A549 (cell line): ENCODE measurements at regions not wholly inside any gene's neighbourhood (a gene's known extent, or its start where the extent isn't known, plus 50 kb on each side); places are given as distances from the start of the nearest gene placed in this dataset.

ENCODE experiments used
- ATAC-seq, 2 experiments: fragments of 200-7000 bp in 1 of 2; fragments of >200 bp in 1 of 2; cut with Nextera tagmentation in 1 of 2; cut with Tn5 transposase in 1 of 2; 3 replicates each; pipeline versions ENCODE4 v1.8.0 to v1.9.1; 2018 to 2020; ENCODE audit warnings: mild to moderate bottlenecking in 1 of 2, moderate library complexity in 1 of 2
- CTCF ChIA-PET: fragments of 300-600 bp; sonication (Branson Sonifier 250); formaldehyde crosslinking; extraction: SDS; loops from one replicate; lab custom pipeline; 2021; ENCODE audit warnings: antibody characterized with exemption, inconsistent platforms; lab: Yijun Ruan, JAX
- POLR2A ChIA-PET: fragments of 350-600 bp; formaldehyde crosslinking; extraction: SDS; loops from one replicate; lab custom pipeline; 2021; ENCODE audit warnings: antibody characterized with exemption, inconsistent platforms; lab: Yijun Ruan, JAX
- DNase-seq, 2 experiments: peaks; one replicate each; pipeline versions ENCODE4 v3.0.0 to v3.0.0-alpha.2; 2011 to 2016; ENCODE audit warnings: low read depth in 1 of 2, low spot score in 1 of 2
- FAIRE-seq: peaks from 2 replicates; lab custom pipeline; 2011; peaks lifted over from hg19 to GRCh38; lab: Jason Lieb, UNC
- H3K27ac ChIP-seq, 2 experiments: fragments of >200 bp; sonication (Bioruptor Twin); formaldehyde crosslinking; 3 replicates each; pipeline ENCODE4 v1.5.1; 2016 to 2017
- H3K4me1 ChIP-seq: fragments of >200 bp; sonication (Bioruptor Twin); formaldehyde crosslinking; 3 replicates; pipeline ENCODE4 v1.6.1; 2016
- H3K4me2 ChIP-seq: fragments of >200 bp; sonication (Bioruptor Twin); formaldehyde crosslinking; 3 replicates; pipeline ENCODE4 v1.6.1; 2016
- H3K4me3 ChIP-seq: fragments of >200 bp; sonication (Bioruptor Twin); formaldehyde crosslinking; 3 replicates; pipeline ENCODE4 v1.5.1; 2016
- H3K9me3 ChIP-seq: fragments of >200 bp; sonication (Bioruptor Twin); formaldehyde crosslinking; 3 replicates; pipeline ENCODE4 v1.6.1; 2016
- ATOH8 ChIP-seq: fragments of 250-450 bp; sonication (Bioruptor Pico); IDR thresholded peaks from 2 replicates; pipeline ENCODE4 v1.5.0; 2020; ENCODE audit warnings: low read depth, mild to moderate bottlenecking, moderate library complexity
- CBX2 ChIP-seq: fragments of 200-600 bp; sonication (generic); IDR thresholded peaks from 2 replicates; pipeline ENCODE4 v1.6.1; 2016; ENCODE audit warnings: low read depth, mild to moderate bottlenecking, borderline replicate concordance
- CEBPB ChIP-seq, 2 experiments: fragments of >200 bp in 1 of 2; sonication (Bioruptor Twin) in 1 of 2; formaldehyde crosslinking in 1 of 2; IDR thresholded peaks; 2 replicates each; pipeline ENCODE4 v1.6.1; 2012 to 2016
- EHF ChIP-seq: fragments of 250-450 bp; sonication (Bioruptor Pico); IDR thresholded peaks from 2 replicates; pipeline ENCODE4 v1.5.0; 2020; ENCODE audit warnings: mild to moderate bottlenecking
- ELK1 ChIP-seq: fragments of 150-350 bp; IDR thresholded peaks from 2 replicates; pipeline ENCODE4 v1.6.1; 2014; ENCODE audit warnings: low read depth, mild to moderate bottlenecking, low read length
- EP300 ChIP-seq, 2 experiments: fragments of >200 bp; sonication (Bioruptor Twin); formaldehyde crosslinking; IDR thresholded peaks; 2 replicates in 1 of 2; 3 replicates in 1 of 2; pipeline ENCODE4 v1.6.1; 2016 to 2017
- ESRRA ChIP-seq: fragments of 150-350 bp; IDR thresholded peaks from 2 replicates; pipeline ENCODE4 v1.6.1; 2014; ENCODE audit warnings: mild to moderate bottlenecking, low read length, borderline replicate concordance
- FOSB ChIP-seq: fragments of 250-450 bp; sonication (Bioruptor Pico); IDR thresholded peaks from 2 replicates; pipeline ENCODE4 v1.5.0; 2020; ENCODE audit warnings: mild to moderate bottlenecking, moderate library complexity
- FOXS1 ChIP-seq: fragments of 250-450 bp; sonication (Bioruptor Pico); IDR thresholded peaks from 2 replicates; pipeline ENCODE4 v1.5.0; 2020; ENCODE audit warnings: mild to moderate bottlenecking, moderate library complexity
- HEYL ChIP-seq: fragments of 250-450 bp; sonication (Bioruptor Pico); IDR thresholded peaks from 2 replicates; pipeline ENCODE4 v1.8.0; 2021; ENCODE audit warnings: mild to moderate bottlenecking, moderate library complexity
- KDM1A ChIP-seq: fragments of 200-600 bp; sonication (generic); IDR thresholded peaks from 2 replicates; pipeline ENCODE4 v1.6.1; 2016; ENCODE audit warnings: low read depth, mild to moderate bottlenecking
- MAFK ChIP-seq: fragments of 450-650 bp; IDR thresholded peaks from 2 replicates; pipeline ENCODE4 v1.6.1; 2014; ENCODE audit not compliant: partially characterized antibody
- MAX ChIP-seq: IDR thresholded peaks from 2 replicates; pipeline ENCODE4 v1.6.1; 2012
- MAZ ChIP-seq: fragments of 150-350 bp; IDR thresholded peaks from 2 replicates; pipeline ENCODE4 v1.6.1; 2014; ENCODE audit warnings: antibody characterized with exemption, low read depth, low read length, borderline replicate concordance
- MYC ChIP-seq: IDR thresholded peaks from 2 replicates; pipeline ENCODE4 v1.6.1; 2012; ENCODE audit warnings: mild to moderate bottlenecking, inconsistent platforms, low read length, improper control_type of control experiment, borderline replicate concordance
- NFE2L2 ChIP-seq: fragments of 150-350 bp; conservative IDR thresholded peaks from 2 replicates; pipeline ENCODE4 v1.6.1; 2014; ENCODE audit warnings: low read length
- PBX3 ChIP-seq: IDR thresholded peaks from 2 replicates; pipeline ENCODE4 v1.6.1; 2012
- RARB ChIP-seq: fragments of 250-450 bp; sonication (Bioruptor Pico); IDR thresholded peaks from 2 replicates; pipeline ENCODE4 v1.8.0; 2021; ENCODE audit warnings: mild to moderate bottlenecking, moderate library complexity
- RCOR1 ChIP-seq: fragments of 150-350 bp; IDR thresholded peaks from 2 replicates; pipeline ENCODE4 v1.6.1; 2014; ENCODE audit warnings: antibody characterized with exemption, low read length, low read depth
- SMC3 ChIP-seq: fragments of >200 bp; sonication (Bioruptor Twin); formaldehyde crosslinking; IDR thresholded peaks from 3 replicates; pipeline ENCODE4 v1.6.1; 2018; ENCODE audit warnings: inconsistent platforms
- ZC3H11A ChIP-seq: fragments of 450-650 bp; IDR thresholded peaks from 2 replicates; pipeline ENCODE4 v1.6.1; 2014; ENCODE audit warnings: antibody characterized with exemption, mild to moderate bottlenecking
- ZFP36 ChIP-seq: fragments of 450-650 bp; IDR thresholded peaks from 2 replicates; pipeline ENCODE4 v1.6.1; 2014; ENCODE audit warnings: borderline replicate concordance; ENCODE audit not compliant: partially characterized antibody
- ZNF302 ChIP-seq: fragments of 250-450 bp; sonication (Bioruptor Pico); IDR thresholded peaks from 2 replicates; pipeline ENCODE4 v1.9.0; 2021; ENCODE audit warnings: inconsistent platforms, mild to moderate bottlenecking, moderate library complexity
- WGBS: methylation state at CpG from one replicate; pipeline ENCODE4 v1.1.6; 2017; ENCODE audit errors: missing lambda C conversion rate; 5-methylcytosine and 5-hydroxymethylcytosine counted together
- TF ChIP-seq, protein P1 (sequence below): fragments of >200 bp; sonication (Bioruptor Twin); formaldehyde crosslinking; IDR thresholded peaks from 3 replicates; pipeline ENCODE4 v1.6.1; 2016
- TF ChIP-seq, protein P2 (sequence below): IDR thresholded peaks from 2 replicates; pipeline ENCODE4 v1.6.1; 2012; ENCODE audit warnings: low read depth, borderline replicate concordance
- TF ChIP-seq, protein P3 (sequence below): fragments of >200 bp; sonication (Bioruptor Twin); formaldehyde crosslinking; IDR thresholded peaks from 3 replicates; pipeline ENCODE4 v1.5.1; 2016

- TF ChIP-seq, protein P1, sequence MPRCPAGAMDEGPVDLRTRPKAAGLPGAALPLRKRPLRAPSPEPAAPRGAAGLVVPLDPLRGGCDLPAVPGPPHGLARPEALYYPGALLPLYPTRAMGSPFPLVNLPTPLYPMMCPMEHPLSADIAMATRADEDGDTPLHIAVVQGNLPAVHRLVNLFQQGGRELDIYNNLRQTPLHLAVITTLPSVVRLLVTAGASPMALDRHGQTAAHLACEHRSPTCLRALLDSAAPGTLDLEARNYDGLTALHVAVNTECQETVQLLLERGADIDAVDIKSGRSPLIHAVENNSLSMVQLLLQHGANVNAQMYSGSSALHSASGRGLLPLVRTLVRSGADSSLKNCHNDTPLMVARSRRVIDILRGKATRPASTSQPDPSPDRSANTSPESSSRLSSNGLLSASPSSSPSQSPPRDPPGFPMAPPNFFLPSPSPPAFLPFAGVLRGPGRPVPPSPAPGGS, result no peak
These were observed 125.7 kb upstream of the TMPRSS2 start (continued) for GRCh38 chr21:41633627-41634026.

GRCh38 chr21:41632748-41633475, 125.0 kb upstream of the TMPRSS2 start:
- H3K27ac ChIP-seq, result peak overlapping the region; percentile 85 to 94
- H3K4me1 ChIP-seq, result peaks cover 48% of the 10 kb centered on the region
- H3K4me2 ChIP-seq, result peak overlapping the region; percentile 70

GRCh38 chr21:41631564-41632461, 123.9 kb upstream of the TMPRSS2 start:
- H3K4me1 ChIP-seq, result peaks cover 48% of the 10 kb centered on the region
- H3K9me3 ChIP-seq, result peaks cover 8% of the 10 kb centered on the region
- ATAC-seq (peak; percentile 54 to 57), FAIRE-seq (no peak), DNase-seq (peak; percentile 39 to 65)
- 37% methylated on average over 12 of the region's 14 CpGs for WGBS
- ChIA-PET POLR2A (interaction anchor here (1.0 to 3.4 kb wide), 2 partner anchors 47 to 84 kb away, joined by 3 to 36 read pairs; no protein-coding TSS in a partner anchor), CTCF (interaction anchor here (0.8 to 8.6 kb wide), 9 partner anchors 9 to 146 kb away, joined by 3 to 72 read pairs (median 3); no protein-coding TSS in a partner anchor)
- peak overlapping the region; percentile 85 to 94 for H3K27ac ChIP-seq
- H3K4me2 ChIP-seq, result peak overlapping the region; percentile 70
- no peak overlapping the region for H3K4me3 ChIP-seq
- TF ChIP-seq NFE2L2 (no peak), MYC (no peak), CEBPB (IDR thresholded peaks at IDR 0.05) (no peak), FOSB (CRISPR knock-in tag) (no peak), CBX2 (no peak), ATOH8 (no peak), EHF (CRISPR knock-in tag) (no peak), SMC3 (no peak), RARB (CRISPR knock-in tag) (no peak), ZFP36 (no peak), ZNF302 (CRISPR knock-in tag) (no peak), MAZ (no peak), RCOR1 (no peak), EP300 (IDR thresholded peaks at IDR 0.05) (0 out of 5 replicates have a peak, but pooled peaks of 1 of the 2 experiments have one; percentile 13), ZC3H11A (no peak), ELK1 (no peak), MAFK (no peak), PBX3 (no peak), FOXS1 (no peak), MAX (peak; percentile 67; the same call in 1 of the 2 replicates), ESRRA (no peak)
- TF ChIP-seq, protein P2, sequence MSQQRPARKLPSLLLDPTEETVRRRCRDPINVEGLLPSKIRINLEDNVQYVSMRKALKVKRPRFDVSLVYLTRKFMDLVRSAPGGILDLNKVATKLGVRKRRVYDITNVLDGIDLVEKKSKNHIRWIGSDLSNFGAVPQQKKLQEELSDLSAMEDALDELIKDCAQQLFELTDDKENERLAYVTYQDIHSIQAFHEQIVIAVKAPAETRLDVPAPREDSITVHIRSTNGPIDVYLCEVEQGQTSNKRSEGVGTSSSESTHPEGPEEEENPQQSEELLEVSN, result no peak
- TF ChIP-seq, protein P3, sequence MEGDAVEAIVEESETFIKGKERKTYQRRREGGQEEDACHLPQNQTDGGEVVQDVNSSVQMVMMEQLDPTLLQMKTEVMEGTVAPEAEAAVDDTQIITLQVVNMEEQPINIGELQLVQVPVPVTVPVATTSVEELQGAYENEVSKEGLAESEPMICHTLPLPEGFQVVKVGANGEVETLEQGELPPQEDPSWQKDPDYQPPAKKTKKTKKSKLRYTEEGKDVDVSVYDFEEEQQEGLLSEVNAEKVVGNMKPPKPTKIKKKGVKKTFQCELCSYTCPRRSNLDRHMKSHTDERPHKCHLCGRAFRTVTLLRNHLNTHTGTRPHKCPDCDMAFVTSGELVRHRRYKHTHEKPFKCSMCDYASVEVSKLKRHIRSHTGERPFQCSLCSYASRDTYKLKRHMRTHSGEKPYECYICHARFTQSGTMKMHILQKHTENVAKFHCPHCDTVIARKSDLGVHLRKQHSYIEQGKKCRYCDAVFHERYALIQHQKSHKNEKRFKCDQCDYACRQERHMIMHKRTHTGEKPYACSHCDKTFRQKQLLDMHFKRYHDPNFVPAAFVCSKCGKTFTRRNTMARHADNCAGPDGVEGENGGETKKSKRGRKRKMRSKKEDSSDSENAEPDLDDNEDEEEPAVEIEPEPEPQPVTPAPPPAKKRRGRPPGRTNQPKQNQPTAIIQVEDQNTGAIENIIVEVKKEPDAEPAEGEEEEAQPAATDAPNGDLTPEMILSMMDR, result no peak

More at GRCh38 chr21:41632748-41633475, 125.0 kb upstream of the TMPRSS2 start:
- POLR2A ChIA-PET, result interaction anchor here (3.4 kb wide), 1 partner anchor 46 kb away, joined by 36 read pairs; no protein-coding TSS in a partner anchor
- Histone ChIP-seq H3K4me3 (no peak overlapping the region), H3K9me3 (peaks cover 8% of the 10 kb centered on the region)
- ATAC-seq, result no peak
- no peak for TF ChIP-seq HEYL
- 0 out of 2 replicates have a peak, but pooled peaks have one; percentile 42 for TF ChIP-seq KDM1A
- CTCF ChIA-PET, result interaction anchor here (0.8 to 8.6 kb wide), 8 partner anchors 10 to 184 kb away, joined by 3 to 72 read pairs (median 4); no protein-coding TSS in a partner anchor
- 99% methylated on average over 10 of the region's 12 CpGs for WGBS
- no peak for DNase-seq
- FAIRE-seq, result no peak
